ENCODE measurements at regions not wholly inside any gene's neighbourhood (a gene's known extent, or its start where the extent isn't known, plus 50 kb on each side); places are given as distances from the start of the nearest gene placed in this dataset.

DNA sequence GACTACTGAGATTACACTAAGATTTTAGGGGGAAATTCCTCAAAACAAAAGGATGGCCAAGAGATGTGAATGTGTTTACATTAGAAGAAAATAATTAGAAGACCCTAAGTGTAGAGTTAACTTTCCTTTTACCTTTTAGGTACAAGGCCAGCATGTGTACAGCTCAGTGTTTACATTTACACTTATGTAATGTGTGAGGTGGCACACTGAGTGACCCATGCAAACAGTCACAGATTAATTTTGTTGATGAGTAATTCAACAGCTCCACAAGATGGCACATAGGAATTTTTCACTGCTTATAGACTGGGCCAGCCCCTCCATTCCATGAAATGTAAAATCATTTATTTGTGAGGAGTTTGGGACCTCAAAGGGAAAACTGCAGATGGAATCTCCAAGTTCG, 90.1 kb upstream of the SLC12A2 start:
- no peak overlapping the region for H3K4me3 ChIP-seq (ENCODE audit: low read depth, low read length)
- TF ChIP-seq, protein P1, sequence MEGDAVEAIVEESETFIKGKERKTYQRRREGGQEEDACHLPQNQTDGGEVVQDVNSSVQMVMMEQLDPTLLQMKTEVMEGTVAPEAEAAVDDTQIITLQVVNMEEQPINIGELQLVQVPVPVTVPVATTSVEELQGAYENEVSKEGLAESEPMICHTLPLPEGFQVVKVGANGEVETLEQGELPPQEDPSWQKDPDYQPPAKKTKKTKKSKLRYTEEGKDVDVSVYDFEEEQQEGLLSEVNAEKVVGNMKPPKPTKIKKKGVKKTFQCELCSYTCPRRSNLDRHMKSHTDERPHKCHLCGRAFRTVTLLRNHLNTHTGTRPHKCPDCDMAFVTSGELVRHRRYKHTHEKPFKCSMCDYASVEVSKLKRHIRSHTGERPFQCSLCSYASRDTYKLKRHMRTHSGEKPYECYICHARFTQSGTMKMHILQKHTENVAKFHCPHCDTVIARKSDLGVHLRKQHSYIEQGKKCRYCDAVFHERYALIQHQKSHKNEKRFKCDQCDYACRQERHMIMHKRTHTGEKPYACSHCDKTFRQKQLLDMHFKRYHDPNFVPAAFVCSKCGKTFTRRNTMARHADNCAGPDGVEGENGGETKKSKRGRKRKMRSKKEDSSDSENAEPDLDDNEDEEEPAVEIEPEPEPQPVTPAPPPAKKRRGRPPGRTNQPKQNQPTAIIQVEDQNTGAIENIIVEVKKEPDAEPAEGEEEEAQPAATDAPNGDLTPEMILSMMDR (IDR thresholded peaks at IDR 0.05; ENCODE audit: low read depth, low read length, missing control alignments): no peak
- no peak for DNase-seq (ENCODE audit: low read depth)
- in situ Hi-C loops (cut with HindIII; ENCODE audit: low sequenced_read_pairs): no loop called here

DNA sequence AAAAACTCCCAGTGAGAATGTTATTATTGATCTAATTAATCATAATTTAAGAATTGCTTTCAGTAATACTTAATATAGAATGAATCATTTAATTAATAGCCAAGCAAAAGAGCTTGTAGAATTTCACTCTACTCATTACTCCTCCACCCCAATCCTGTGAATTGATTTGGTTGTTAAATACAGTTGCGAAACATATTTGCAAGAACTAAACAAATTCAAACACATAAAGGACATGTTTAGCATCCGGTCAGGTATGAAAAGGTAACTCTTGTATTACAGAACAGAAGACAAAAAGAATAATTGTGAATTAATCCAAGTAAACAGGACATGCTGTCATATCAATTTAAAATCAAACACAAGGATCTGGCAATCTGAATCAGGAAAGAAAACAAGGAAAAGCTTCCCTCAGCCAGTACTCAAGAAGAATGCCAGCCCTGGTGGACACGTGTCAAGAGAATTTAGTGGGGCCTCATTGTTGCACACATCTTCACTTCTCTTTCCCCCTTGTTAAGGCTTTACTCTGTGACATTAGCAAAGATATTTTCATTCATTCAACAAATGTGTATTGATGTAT, 89.4 kb upstream of the SLC12A2 start:
- TF ChIP-seq, protein P1 (IDR thresholded peaks at IDR 0.05; ENCODE audit: low read depth, low read length, missing control alignments): no peak
- DNase-seq (ENCODE audit: low read depth): no peak
- in situ Hi-C loops (cut with HindIII; ENCODE audit: low sequenced_read_pairs): no loop called here
- H3K4me3 ChIP-seq (ENCODE audit: low read depth, low read length): no peak overlapping the region

DNA sequence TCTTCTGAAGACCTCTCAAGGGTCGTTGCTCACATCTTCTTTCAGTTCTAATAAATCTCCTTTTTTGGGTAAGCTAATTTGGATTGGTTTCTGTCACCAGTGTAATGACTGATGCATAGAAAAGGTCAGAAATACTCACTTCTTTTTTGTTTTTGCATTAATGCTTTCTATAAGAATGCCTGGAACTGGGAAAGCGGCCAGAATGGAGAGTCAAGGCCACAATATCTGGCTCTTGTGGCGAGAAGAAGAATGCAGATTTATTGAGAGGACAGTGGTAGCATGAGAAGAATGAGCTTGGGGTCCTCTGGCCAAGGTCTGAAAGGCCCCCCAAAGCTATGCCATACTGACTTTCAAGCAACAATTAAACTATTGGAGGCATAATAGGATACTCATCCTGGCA, 88.0 kb upstream of the SLC12A2 start:
- peak; percentile 57 for DNase-seq (ENCODE audit: low read depth)
- H3K4me3 ChIP-seq (ENCODE audit: low read depth, low read length): no peak overlapping the region
- TF ChIP-seq, protein P1 (IDR thresholded peaks at IDR 0.05; ENCODE audit: low read depth, low read length, missing control alignments): no peak
- in situ Hi-C loops (cut with HindIII; ENCODE audit: low sequenced_read_pairs): no loop called here

DNA sequence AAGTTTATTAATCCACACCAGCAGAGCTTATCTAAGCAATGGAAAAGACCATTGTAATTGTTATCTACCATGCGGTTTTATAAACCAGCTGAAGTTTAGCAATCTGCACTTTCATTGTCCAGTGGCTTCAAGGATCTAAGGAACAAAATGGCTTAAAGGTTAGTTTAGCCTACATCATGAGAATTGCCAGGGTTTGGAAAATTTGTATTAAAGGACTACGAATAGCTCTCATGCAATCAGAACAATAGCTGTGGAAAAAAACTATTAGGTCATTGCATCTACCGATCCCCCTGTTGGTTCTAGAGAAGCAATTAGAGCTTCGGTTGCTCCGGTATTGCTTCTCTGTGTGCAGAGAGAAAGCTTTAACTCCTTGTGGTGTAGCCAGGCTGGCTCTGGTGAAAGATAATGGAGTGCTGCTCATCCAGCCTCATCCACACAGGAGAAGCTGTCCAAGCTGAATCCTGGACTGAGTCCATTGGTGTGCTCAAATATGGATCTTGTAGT, 86.3 kb upstream of the SLC12A2 start:
- in situ Hi-C loops (cut with HindIII; ENCODE audit: low sequenced_read_pairs): no loop called here
- TF ChIP-seq, protein P1 (IDR thresholded peaks at IDR 0.05; ENCODE audit: low read depth, low read length, missing control alignments): no peak
- DNase-seq (ENCODE audit: low read depth): no peak
- no peak overlapping the region for H3K4me3 ChIP-seq (ENCODE audit: low read depth, low read length)

DNA sequence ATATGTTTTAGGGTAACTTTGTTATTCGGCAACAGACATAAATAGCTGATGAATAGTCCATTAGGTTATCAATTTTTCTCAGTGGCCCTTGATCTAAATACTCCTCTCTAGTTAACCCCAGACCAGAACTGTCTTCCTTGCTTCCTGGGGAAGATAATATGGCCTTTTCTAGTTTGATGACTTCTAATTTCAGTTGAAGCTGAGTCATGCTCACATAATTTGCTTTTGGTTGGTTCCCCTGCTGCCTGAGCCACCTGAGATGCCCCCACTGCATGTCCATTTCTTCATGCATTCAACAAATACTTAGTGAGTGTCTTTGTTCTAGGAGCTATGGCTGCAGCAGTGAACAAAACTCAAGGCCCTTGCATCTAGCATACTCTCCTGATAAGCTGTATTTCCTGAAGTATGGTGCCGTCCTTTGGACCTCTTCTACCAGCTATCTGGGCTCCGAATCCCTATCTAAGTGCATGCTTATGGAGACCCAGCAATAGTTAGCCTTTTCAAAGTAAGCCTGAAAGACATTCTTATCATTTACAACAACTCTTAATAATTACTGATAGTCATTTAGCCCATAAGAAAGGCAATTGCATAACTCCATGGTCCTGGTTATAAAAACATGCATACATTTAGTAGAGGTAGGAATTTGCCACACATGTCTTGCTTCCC, 84.5 kb upstream of the SLC12A2 start:
- H3K4me3 ChIP-seq (ENCODE audit: low read depth, low read length): no peak overlapping the region
- in situ Hi-C loops (cut with HindIII; ENCODE audit: low sequenced_read_pairs): no loop called here
- TF ChIP-seq, protein P1 (IDR thresholded peaks at IDR 0.05; ENCODE audit: low read depth, low read length, missing control alignments): no peak
- no peak for DNase-seq (ENCODE audit: low read depth)

DNA sequence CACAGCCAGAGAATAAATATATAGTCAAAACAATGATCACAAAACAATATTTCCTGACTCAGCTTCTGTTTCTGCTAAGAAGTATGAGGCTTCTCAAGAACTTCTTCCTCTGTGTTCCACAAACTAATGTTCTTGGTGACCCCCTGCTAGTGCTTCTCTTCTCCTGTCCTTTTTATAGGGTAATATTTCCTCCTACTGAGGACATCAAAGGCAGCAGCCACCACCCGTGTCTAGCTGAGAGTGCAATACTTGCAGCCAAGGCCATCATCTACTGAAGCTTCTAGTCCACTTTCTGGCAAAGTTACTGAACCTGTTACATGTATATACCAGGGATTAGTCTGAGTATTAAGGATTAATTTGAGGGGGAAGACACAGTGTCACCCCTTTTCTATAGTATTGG, 83.7 kb upstream of the SLC12A2 start:
- DNase-seq (ENCODE audit: low read depth): no peak
- in situ Hi-C loops (cut with HindIII; ENCODE audit: low sequenced_read_pairs): no loop called here

More for the DNA sequence above, 83.7 kb upstream of the SLC12A2 start:
- TF ChIP-seq, protein P1 (IDR thresholded peaks at IDR 0.05; ENCODE audit: low read depth, low read length, missing control alignments): no peak
- no peak overlapping the region for H3K4me3 ChIP-seq (ENCODE audit: low read depth, low read length)

All from astrocyte of the cerebellum (primary cell).